Heart left ventricle (tissue), 16 donors: ENCODE measurements at regions not wholly inside any gene's neighbourhood (a gene's known extent, or its start where the extent isn't known, plus 50 kb on each side); places are given as distances from the start of the nearest gene placed in this dataset.
"Not testable (repeated sequence)": the region's sequence is repeated elsewhere in the genome, so short reads cannot be mapped to it uniquely, and the experiment has no call there.

Experiments used
- ATAC-seq, 4 donors: fragments of 200-7000 bp; cut with Tn5 transposase; one replicate each; pipeline ENCODE4 v1.9.1; 2020 to 2022; ENCODE audit warnings: moderate library complexity in 4 of 4, mild to moderate bottlenecking in 3 of 4, moderate number of reproducible peaks in 1 of 4
- DNase-seq, 5 donors: peaks; one replicate each; pipeline ENCODE4 v3.0.0-alpha.2; 2020
- H3K27ac ChIP-seq, 12 donors: fragments of 200-600 bp; sonication (generic) in 4 of 12; one replicate each; pipeline versions ENCODE4 v1.5.0 to v1.8.0; 2016 to 2022; ENCODE audit warnings: mild to moderate bottlenecking in 2 of 12
- H3K27me3 ChIP-seq, 9 donors: fragments of 200-600 bp; sonication (generic) in 2 of 9; one replicate each; pipeline versions ENCODE4 v1.5.1 to v1.8.0; 2016 to 2022; ENCODE audit warnings: mild to moderate bottlenecking in 3 of 9
- H3K36me3 ChIP-seq, 9 donors: fragments of 200-600 bp; sonication (generic) in 2 of 9; one replicate each; pipeline versions ENCODE4 v1.5.0 to v1.8.0; 2018 to 2022; ENCODE audit warnings: mild to moderate bottlenecking in 2 of 9
- H3K4me1 ChIP-seq, 12 donors: fragments of 200-600 bp; sonication (generic) in 4 of 12; one replicate each; pipeline versions ENCODE4 v1.5.0 to v1.8.0; 2016 to 2022; ENCODE audit warnings: mild to moderate bottlenecking in 3 of 12
- H3K4me3 ChIP-seq, 12 donors: fragments of 200-600 bp; sonication (generic) in 4 of 12; one replicate each; pipeline versions ENCODE4 v1.5.0 to v1.8.0; 2017 to 2022; ENCODE audit warnings: mild to moderate bottlenecking in 9 of 12, moderate library complexity in 4 of 12
- H3K9me3 ChIP-seq, 12 donors: fragments of 200-600 bp; sonication (generic) in 4 of 12; one replicate each; pipeline versions ENCODE4 v1.5.0 to v1.8.0; 2016 to 2022; ENCODE audit warnings: mild to moderate bottlenecking in 1 of 12
- CTCF ChIP-seq, 12 donors: fragments of 200-600 bp; sonication (generic) in 4 of 12; IDR thresholded peaks; one replicate each; pipeline versions ENCODE4 v1.5.0 to v1.8.0; 2018 to 2022; ENCODE audit warnings: antibody characterized with exemption in 12 of 12, mild to moderate bottlenecking in 5 of 12
- POLR2A ChIP-seq, 2 donors: fragments of 450-650 bp; IDR thresholded peaks; one replicate each; pipeline ENCODE4 v1.6.1; 2017; ENCODE audit warnings: antibody characterized with exemption in 2 of 2, mild to moderate bottlenecking in 2 of 2, moderate library complexity in 2 of 2
- WGBS, 4 donors: extraction: QIAGEN DNeasy Blood & Tissue Kit in 2 of 4; methylation state at CpG; one replicate each; pipeline versions ENCODE4 v1.1.5 to v1.1.7; 2013 to 2018; 5-methylcytosine and 5-hydroxymethylcytosine counted together
- intact Hi-C, 10 donors: fragments of 100-400 bp; cut with DNase I; formaldehyde crosslinking; loops; one replicate each; pipeline versions ENCODE4 v1.11.1 to v1.14.2; 2022
- donor health status: ischemic (EF 13 %, LVEDD 7.1; RV severe dilation, severe dysfunction).
- donor health status: healthy with polysubstance abuse.
- donor health status: DM: no; HTN: yes; CAD: no.
- donor health status: DM: no; HTN: no; CAD: no.
- donor health status: ischemic (EF 25% LVEDD 6.9; RV normal size, moderate dysfunction).
- donor health status: ischemic (EF 25% LVEDD 5.7; RV mildly dilated, moderate dysfunction).
- donor health status: healthy.
- donor health status: DM: yes; HTN: yes; CAD: no.
- donor health status: ischemic (EF 35%, LVEDD 5.7; RV mildly dilated, moderate dysfunction).
- donor health status: nonischemic (EF 11% LVEDD 7.7; RV severe dilation, severe dysfunction).
- donor health status: DM: yes; HTN: yes; CAD: no.
- donor health status: PGD.
- donor health status: ischemic (EF 29% LVEDD 5.4; RV normal size, mild dysfunction).
- donor health status: nonischemic (EF 23%, LVEDD 6.1; RV moderate dilation, normal function).

GRCh38 chr4:104575278-104575677 is 80.6 kb upstream of the CXXC4 start:
- Histone ChIP-seq H3K36me3 (no peaks in the 10 kb centered on the region), H3K27ac (no peak overlapping the region), H3K4me1 (no peaks in the 10 kb centered on the region), H3K27me3 (no peaks in the 10 kb centered on the region), H3K9me3 (no peaks in the 10 kb centered on the region), H3K4me3 (no peak overlapping the region)
- WGBS, 4 donors: 76 to 83% (median 80%) methylated on average over 1 of the region's 1 CpG
- DNase-seq: no peak
- TF ChIP-seq POLR2A (IDR thresholded peaks at IDR 0.05): no peak
- TF ChIP-seq CTCF (IDR thresholded peaks at IDR 0.05): no peak
- ATAC-seq: no peak
- intact Hi-C loops: no loop called here

GRCh38 chr4:104577405-104577804 is 82.7 kb upstream of the CXXC4 start:
- Histone ChIP-seq H3K9me3 (no peaks in the 10 kb centered on the region), H3K4me3 (no peak overlapping the region), H3K27me3 (no peaks in the 10 kb centered on the region), H3K27ac (no peak overlapping the region), H3K4me1 (no peaks in the 10 kb centered on the region), H3K36me3 (no peaks in the 10 kb centered on the region)
- ATAC-seq (no peak), DNase-seq (no peak)
- TF ChIP-seq POLR2A (IDR thresholded peaks at IDR 0.05) (no peak), CTCF (IDR thresholded peaks at IDR 0.05) (no peak)
- intact Hi-C loops: no loop called here

- H3K27ac ChIP-seq, intact Hi-C loops, H3K36me3 ChIP-seq, H3K4me1 ChIP-seq, DNase-seq, H3K9me3 ChIP-seq, H3K27me3 ChIP-seq, ATAC-seq, H3K4me3 ChIP-seq: not testable (repeated sequence)
- 94 to 99% (median 97%) methylated on average over 10 of the region's 16 CpGs for WGBS, 4 donors
Observed at GRCh38 chr4:104581476-104581875, 86.8 kb upstream of the CXXC4 start.

- DNase-seq: not testable (repeated sequence)
- 93 to 94% (median 94%) methylated on average over 14 to 27 of the region's 27 CpGs for WGBS, 4 donors
Observed at GRCh38 chr4:104582056-104582455, 87.4 kb upstream of the CXXC4 start.

GRCh38 chr4:104589264-104589868 is 94.7 kb upstream of the CXXC4 start:
- Histone ChIP-seq H3K36me3 (no peaks in the 10 kb centered on the region), H3K9me3 (no peaks in the 10 kb centered on the region), H3K4me3 (no peak overlapping the region), H3K27ac (no peak overlapping the region), H3K4me1 (peaks cover 0 to 11% (median 3%) of the 10 kb centered on the region in 12 donors), H3K27me3 (no peaks in the 10 kb centered on the region)
- DNase-seq: no peak
- no peak for ATAC-seq
- WGBS, 4 donors: 96 to 100% (median 96%) methylated on average over 1 of the region's 1 CpG
- TF ChIP-seq POLR2A (IDR thresholded peaks at IDR 0.05) (no peak), CTCF (IDR thresholded peaks at IDR 0.05) (no peak)
- intact Hi-C loops: no loop called here

More at GRCh38 chr4:104582056-104582455, 87.4 kb upstream of the CXXC4 start:
- H3K9me3 ChIP-seq, H3K4me3 ChIP-seq, ATAC-seq, intact Hi-C loops, H3K36me3 ChIP-seq, H3K27ac ChIP-seq, H3K27me3 ChIP-seq, H3K4me1 ChIP-seq: not testable (repeated sequence)
